GM18507 (cell line): ENCODE measurements at regions not wholly inside any gene's neighbourhood (a gene's known extent, or its start where the extent isn't known, plus 50 kb on each side); places are given as distances from the start of the nearest gene placed in this dataset.

ENCODE experiments used
- DNase-seq: peaks from one replicate; pipeline ENCODE4 v3.0.0; 2011; ENCODE audit warnings: low read depth; ENCODE audit not compliant: insufficient read length; ENCODE audit errors: extremely low spot score
- FAIRE-seq: peaks from 2 replicates; lab custom pipeline; 2011; peaks lifted over from hg19 to GRCh38; lab: Jason Lieb, UNC

DNA sequence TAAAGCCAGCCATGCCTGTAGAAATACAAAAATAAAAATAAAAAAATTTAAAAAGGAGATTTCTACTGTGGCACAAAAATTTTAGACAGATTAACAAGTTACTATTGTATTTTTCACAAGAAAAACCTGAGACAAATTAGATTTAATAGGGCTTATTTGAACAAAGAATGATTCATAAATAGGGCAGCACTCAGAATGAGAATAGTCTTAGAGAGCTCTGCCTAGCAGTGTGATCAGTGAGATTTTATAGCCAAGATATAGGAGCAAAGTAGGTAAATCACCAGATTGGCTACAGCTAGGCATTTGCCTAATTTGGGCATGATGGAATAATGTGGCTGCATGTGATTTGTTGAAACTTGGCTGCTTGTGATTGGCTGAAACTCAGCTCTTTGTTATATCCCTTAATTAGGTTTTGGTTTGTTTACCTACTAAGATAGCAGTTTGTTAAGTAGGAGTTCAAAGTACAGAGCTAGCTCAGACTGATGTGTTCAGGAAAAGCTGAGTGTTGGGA is 279.7 kb upstream of the TMTC1 start:
- DNase-seq, result no peak

GRCh38 chr12:30048371-30048770 is 264.6 kb upstream of the TMTC1 start:
- FAIRE-seq (no peak), DNase-seq (no peak)

More for the DNA sequence above, 279.7 kb upstream of the TMTC1 start:
- no peak for FAIRE-seq

- DNase-seq, result no peak
These were observed 263.9 kb upstream of the TMTC1 start for GRCh38 chr12:30047516-30048254.

GRCh38 chr12:30046376-30046775 is 262.6 kb upstream of the TMTC1 start:
- FAIRE-seq, result no peak

More at GRCh38 chr12:30047516-30048254, 263.9 kb upstream of the TMTC1 start:
- FAIRE-seq, result no peak

GRCh38 chr12:30045171-30045570 is 261.4 kb upstream of the TMTC1 start:
- no peak for FAIRE-seq

More at GRCh38 chr12:30046376-30046775, 262.6 kb upstream of the TMTC1 start:
- no peak for DNase-seq

DNA sequence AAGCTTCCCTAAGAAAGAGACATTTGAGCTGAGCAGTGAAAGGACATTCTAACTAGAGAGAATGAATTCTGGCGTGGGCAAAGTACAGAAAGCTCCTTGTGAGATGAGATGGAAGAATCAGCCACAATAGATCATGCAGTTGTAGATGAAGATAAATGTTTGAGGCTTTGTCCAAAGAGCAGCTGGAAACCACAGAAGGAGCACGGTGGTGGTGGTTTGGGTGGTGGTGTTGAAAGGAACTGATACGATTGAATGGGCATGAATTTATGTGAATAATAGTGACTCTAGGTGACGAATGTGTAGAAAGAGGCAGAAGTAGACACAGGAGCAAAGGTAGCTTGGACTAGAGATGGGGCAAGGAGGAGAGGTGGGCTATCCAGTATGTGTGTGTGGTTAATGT is 260.5 kb upstream of the TMTC1 start:
- DNase-seq (no peak), FAIRE-seq (no peak)

More at GRCh38 chr12:30045171-30045570, 261.4 kb upstream of the TMTC1 start:
- DNase-seq, result no peak

DNA sequence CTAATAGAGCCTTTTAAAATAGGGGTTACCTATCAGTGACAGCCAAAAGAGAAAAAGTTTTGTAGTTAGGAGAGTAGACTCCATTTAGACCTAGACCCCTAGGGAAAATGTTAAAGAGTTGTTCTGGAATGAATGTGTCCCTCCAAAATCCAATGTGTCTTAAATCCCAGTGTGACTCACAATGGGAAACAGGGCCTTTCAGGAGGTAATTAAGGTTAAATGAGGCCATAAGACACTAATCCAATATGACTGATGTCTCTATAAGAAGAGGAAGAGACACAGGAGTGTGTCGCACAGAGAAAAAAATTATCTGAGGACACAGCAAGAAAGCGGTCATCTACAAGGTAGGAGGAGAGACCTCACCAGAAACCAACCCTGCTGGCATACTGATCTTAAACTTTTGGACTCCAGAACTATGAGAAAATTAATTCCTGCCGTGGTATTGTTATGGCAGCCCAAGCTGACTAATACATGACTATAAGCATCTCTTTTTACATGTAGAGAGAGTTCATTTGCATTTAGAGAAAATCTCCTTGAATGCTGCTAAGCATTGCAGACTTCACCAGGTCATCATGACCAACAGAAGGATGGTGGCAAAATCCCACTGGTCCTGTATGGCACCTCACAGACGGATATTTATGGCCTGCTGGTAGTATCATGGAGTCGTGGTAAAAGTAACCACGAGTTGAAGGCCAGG is 259.6 kb upstream of the TMTC1 start:
- DNase-seq (no peak), FAIRE-seq (no peak)

GRCh38 chr12:30041096-30041495 is 257.4 kb upstream of the TMTC1 start:
- DNase-seq, result no peak
- FAIRE-seq, result no peak

DNA sequence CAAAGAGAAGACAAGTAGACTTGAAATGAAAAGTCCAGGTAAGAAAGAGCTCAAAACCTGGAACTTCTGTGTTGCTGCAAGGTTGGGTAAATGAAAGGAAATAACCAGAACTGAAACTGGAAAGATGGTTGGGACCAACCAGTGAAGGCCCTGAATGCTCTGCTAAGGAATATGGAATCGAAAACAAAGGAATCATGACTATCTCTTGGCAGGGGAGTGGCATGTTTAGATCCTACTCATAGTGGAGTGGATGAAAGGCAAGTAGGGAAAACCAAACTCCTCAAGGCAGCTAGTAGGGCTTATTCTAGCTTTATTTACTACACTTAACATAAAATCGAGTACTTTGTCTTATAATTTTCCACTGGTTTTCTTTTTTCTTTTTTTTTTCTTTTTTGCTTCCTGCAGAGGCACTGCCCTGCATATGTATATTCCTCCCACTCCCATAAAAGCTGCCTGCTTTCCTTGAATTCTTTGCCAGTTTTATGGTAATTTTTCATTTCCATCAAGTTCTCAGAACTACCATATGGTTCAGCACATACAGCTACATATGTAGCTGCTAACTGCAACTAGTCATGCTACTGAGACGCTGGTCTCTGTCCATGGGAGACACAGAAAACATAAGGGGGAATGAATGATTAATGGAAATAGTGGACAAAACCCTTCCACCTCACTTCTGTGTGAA is 247.1 kb upstream of the TMTC1 start:
- FAIRE-seq (no peak), DNase-seq (no peak)

- no peak for DNase-seq
- no peak for FAIRE-seq
These were observed 243.0 kb upstream of the TMTC1 start for GRCh38 chr12:30026621-30027234.

DNA sequence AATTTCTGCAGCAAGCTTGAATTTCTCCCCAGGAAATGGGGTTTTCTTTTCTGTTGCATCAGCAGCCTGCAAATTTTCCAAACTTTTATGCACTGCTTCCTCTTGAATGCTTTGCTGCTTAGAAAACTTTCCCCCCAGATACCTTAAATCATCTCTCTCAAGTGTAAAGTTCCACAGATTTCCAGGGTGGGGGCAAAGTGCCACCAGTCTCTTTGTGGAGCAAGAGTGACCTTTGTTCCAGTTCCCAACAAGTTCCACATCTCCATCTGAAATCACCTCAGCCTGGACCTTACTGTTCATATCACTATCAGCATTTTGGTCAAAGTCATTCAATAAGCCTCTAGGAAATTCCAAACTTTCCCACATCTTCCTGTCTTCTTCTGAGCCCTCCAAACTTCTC is 241.6 kb upstream of the TMTC1 start:
- FAIRE-seq (no peak), DNase-seq (no peak)

GRCh38 chr12:30023186-30023585 is 239.4 kb upstream of the TMTC1 start:
- DNase-seq, result no peak
- FAIRE-seq, result no peak

- no peak for FAIRE-seq
- DNase-seq, result no peak
These were observed 237.5 kb upstream of the TMTC1 start for GRCh38 chr12:30021051-30021833.

- DNase-seq (no peak), FAIRE-seq (no peak)
These were observed 235.8 kb upstream of the TMTC1 start for GRCh38 chr12:30019366-30020140.

DNA sequence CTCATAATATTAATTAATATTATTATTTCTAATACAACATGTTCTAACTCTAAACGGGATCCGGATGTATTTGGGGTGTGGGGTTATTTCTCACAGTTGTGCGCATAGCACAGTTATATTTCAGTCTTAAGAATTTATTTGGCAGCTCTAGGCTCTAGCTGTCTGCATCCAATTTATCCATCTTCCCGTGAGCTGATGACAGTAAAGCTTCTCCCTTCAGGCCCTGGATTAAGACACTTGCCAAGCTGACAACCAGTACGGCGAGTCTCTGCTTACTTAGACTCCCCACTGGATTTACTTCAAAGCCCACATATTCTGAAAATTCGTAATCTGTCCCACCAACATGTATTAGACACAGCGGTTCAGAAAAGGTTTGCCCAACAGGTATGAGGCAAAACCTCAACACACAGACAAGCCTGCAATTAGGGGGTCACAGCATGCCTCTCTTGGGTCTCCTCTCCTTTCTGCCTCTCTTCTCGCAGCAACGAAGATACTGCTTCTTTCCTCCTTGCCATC is 232.9 kb upstream of the TMTC1 start:
- no peak for DNase-seq
- no peak for FAIRE-seq

DNA sequence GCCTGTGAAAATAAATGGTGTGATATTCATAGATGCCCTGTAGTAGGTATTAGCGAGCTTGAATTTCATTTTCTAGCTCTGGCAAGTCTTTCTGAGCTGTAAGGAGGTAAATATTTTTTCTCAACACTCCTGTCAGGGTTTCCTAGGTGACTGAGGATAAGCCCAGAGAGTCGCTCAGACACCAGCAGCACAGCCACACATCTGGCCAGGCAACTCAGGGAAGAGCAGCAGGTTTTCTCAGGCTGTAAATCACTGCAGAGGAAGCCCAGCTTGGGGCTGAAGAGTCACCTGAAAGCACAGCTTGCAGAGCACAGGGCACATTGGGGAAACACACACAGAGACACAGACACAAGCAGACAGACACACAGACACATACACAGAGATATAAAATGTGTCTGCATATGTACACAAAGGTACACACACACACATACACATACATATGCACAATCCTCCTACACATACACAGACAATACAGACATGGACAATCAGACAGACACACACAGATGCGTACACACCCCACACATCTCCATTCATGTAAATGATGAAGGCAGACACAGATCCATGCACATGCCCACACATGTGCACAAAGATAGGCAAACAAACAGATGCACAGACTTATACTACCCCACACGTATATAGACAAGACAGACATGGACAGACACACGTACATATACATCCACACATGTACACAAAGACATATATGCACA is 232.0 kb upstream of the TMTC1 start:
- FAIRE-seq, result no peak
- no peak for DNase-seq

- no peak for FAIRE-seq
- no peak for DNase-seq
These were observed 231.2 kb upstream of the TMTC1 start for GRCh38 chr12:30014991-30015390.
